ENCODE measurements at regions not wholly inside any gene's neighbourhood (a gene's known extent, or its start where the extent isn't known, plus 50 kb on each side); places are given as distances from the start of the nearest gene placed in this dataset.

- TF ChIP-seq CTCF (IDR thresholded peaks at IDR 0.05) (no peak), MAX (IDR thresholded peaks at IDR 0.05) (no peak), ESRRA (IDR thresholded peaks at IDR 0.05; ENCODE audit: borderline replicate concordance, low read length) (no peak), POLR2A (IDR thresholded peaks at IDR 0.05; ENCODE audit: low read length) (no peak)
Observed at GRCh38 chr14:105632010-105632409, 105.6 kb downstream of the TMEM121 start.
